ENCODE measurements at regions not wholly inside any gene's neighbourhood (a gene's known extent, or its start where the extent isn't known, plus 50 kb on each side); places are given as distances from the start of the nearest gene placed in this dataset.
A peak's percentile ranks its signal among the peaks of the same experiment; 100 is the strongest.

DNA sequence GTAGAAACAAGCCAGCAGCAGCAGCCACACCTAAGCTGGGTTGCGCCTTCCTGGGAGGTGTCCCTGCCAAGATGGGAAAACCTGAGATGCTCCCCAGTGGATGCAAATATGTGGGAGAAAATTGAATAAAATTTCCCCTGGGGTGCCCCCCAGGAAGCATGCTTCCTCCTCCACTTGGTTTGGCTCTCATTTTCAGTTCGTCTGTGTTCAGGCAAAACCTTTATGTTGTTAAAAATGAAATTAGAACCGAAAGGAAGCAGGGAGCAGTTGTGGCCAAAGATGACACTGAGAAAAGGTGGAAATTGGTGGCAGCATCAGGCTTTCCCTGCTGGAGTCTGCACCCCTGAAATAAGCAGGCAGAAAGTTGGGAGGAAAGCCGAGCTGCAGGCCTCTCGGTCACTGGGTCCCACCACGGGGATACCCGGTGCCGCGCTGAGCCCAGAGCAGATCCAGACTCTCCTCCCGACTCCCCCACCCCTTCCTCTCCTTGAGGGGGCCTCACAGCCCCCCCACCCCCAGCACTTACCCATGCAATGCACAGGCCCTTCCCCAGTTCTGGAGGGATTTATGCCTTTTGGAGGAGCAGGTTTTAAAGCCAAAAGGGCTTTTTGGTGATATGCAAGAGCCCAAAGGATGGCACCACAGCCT, 267.7 kb upstream of the SPRED2 start:
- DNase-seq, result no peak
- intact Hi-C loops (cut with DNase I), result no loop called here

DNA sequence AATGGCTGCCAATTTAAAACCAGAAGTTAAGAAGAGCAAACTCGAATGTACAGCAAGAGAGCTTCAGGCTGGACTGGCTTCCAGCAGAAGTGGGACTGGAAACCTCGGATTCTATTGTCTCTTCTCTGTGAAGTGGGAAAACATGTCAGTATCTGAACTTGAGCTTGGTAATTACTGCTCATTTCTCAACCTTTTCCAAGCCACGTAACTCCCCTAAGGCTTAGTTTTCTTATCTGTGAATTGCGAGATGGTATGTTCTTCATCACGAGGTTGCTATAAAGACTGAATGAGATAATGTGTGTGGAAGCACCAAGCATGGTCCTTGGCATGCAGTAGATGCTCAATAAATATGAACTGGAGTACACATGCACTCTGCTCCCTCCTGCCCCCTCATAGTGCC, 259.4 kb upstream of the SPRED2 start:
- H3K27ac ChIP-seq, result no peak overlapping the region
- H3K4me3 ChIP-seq, result no peak overlapping the region
- H3K36me3 ChIP-seq, result no peaks in the 10 kb centered on the region
- no peaks in the 10 kb centered on the region for H3K27me3 ChIP-seq
- H3K4me1 ChIP-seq, result no peaks in the 10 kb centered on the region
- intact Hi-C loops (cut with DNase I), result no loop called here
- TF ChIP-seq, protein P1, sequence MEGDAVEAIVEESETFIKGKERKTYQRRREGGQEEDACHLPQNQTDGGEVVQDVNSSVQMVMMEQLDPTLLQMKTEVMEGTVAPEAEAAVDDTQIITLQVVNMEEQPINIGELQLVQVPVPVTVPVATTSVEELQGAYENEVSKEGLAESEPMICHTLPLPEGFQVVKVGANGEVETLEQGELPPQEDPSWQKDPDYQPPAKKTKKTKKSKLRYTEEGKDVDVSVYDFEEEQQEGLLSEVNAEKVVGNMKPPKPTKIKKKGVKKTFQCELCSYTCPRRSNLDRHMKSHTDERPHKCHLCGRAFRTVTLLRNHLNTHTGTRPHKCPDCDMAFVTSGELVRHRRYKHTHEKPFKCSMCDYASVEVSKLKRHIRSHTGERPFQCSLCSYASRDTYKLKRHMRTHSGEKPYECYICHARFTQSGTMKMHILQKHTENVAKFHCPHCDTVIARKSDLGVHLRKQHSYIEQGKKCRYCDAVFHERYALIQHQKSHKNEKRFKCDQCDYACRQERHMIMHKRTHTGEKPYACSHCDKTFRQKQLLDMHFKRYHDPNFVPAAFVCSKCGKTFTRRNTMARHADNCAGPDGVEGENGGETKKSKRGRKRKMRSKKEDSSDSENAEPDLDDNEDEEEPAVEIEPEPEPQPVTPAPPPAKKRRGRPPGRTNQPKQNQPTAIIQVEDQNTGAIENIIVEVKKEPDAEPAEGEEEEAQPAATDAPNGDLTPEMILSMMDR (IDR thresholded peaks at IDR 0.05), result no peak
- DNase-seq (no peak), ATAC-seq (no peak)
- no peaks in the 10 kb centered on the region for H3K9me3 ChIP-seq

More for the DNA sequence above, 267.7 kb upstream of the SPRED2 start:
- Histone ChIP-seq H3K27ac (no peak overlapping the region), H3K4me1 (no peaks in the 10 kb centered on the region), H3K36me3 (no peaks in the 10 kb centered on the region), H3K4me3 (no peak overlapping the region), H3K27me3 (no peaks in the 10 kb centered on the region), H3K9me3 (no peaks in the 10 kb centered on the region)
- TF ChIP-seq, protein P1 (IDR thresholded peaks at IDR 0.05), result no peak
- peak; percentile 9 for ATAC-seq

- no peaks in the 10 kb centered on the region for H3K36me3 ChIP-seq
- intact Hi-C loops (cut with DNase I), result no loop called here
- no peaks in the 10 kb centered on the region for H3K27me3 ChIP-seq
- H3K27ac ChIP-seq, result no peak overlapping the region
- no peaks in the 10 kb centered on the region for H3K4me1 ChIP-seq
- TF ChIP-seq, protein P1 (IDR thresholded peaks at IDR 0.05), result no peak
- DNase-seq, result no peak
- ATAC-seq, result no peak
- H3K9me3 ChIP-seq, result no peaks in the 10 kb centered on the region
- no peak overlapping the region for H3K4me3 ChIP-seq
These were observed 255.9 kb upstream of the SPRED2 start for GRCh38 chr2:65688141-65688886.

- TF ChIP-seq, protein P1 (IDR thresholded peaks at IDR 0.05), result no peak
- Histone ChIP-seq H3K9me3 (no peaks in the 10 kb centered on the region), H3K36me3 (no peaks in the 10 kb centered on the region), H3K27me3 (no peaks in the 10 kb centered on the region), H3K4me1 (no peaks in the 10 kb centered on the region), H3K27ac (no peak overlapping the region), H3K4me3 (no peak overlapping the region)
- DNase-seq (no peak), ATAC-seq (no peak)
- intact Hi-C loops (cut with DNase I), result no loop called here
These were observed 255.2 kb upstream of the SPRED2 start for GRCh38 chr2:65687614-65688013.

DNA sequence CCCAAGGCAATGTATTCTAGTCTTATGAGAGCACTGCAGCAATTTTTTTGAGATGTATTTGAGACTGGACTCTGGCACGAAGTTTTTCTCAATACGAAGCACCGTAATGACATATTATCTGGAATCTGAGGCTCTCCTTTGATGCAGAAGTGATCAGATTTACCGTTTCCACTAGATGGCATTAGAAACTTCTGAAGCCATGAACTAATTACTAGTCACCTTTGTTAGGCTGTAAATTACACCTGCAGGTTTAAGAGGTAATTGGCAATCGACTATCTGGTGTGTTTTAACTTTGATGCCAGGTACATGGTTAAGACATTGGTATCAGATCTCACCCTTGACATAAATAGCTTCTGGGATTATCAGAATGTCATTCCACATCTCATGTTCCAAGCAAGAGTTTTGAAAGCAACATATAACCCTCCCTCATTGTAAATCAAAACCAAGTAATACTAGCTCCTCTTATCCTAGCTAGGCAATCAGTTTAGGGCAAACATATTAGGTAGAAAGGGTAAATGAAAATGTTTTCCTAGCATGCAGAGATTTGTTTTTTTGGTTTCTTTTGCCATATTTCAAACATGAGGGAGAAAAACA, 254.6 kb upstream of the SPRED2 start:
- DNase-seq, result no peak
- no peak for ATAC-seq
- intact Hi-C loops (cut with DNase I), result no loop called here
- no peaks in the 10 kb centered on the region for H3K27me3 ChIP-seq
- TF ChIP-seq, protein P1 (IDR thresholded peaks at IDR 0.05), result no peak
- H3K27ac ChIP-seq, result no peak overlapping the region
- no peaks in the 10 kb centered on the region for H3K36me3 ChIP-seq
- H3K4me1 ChIP-seq, result no peaks in the 10 kb centered on the region
- H3K9me3 ChIP-seq, result no peaks in the 10 kb centered on the region
- H3K4me3 ChIP-seq, result no peak overlapping the region

All from upper lobe of right lung (tissue), 1 donor.